H9 (cell line): ENCODE measurements at regions not wholly inside any gene's neighbourhood (a gene's known extent, or its start where the extent isn't known, plus 50 kb on each side); places are given as distances from the start of the nearest gene placed in this dataset.

Experiments used
- DNase-seq: peaks from one replicate; pipeline ENCODE4 v3.0.0-alpha.2; 2017
- H2AFZ ChIP-seq: one replicate; pipeline ENCODE4 v1.6.1; 2013; ENCODE audit warnings: mild to moderate bottlenecking, low read length, control low read depth, moderate library complexity
- H2AK5ac ChIP-seq: 2 replicates; pipeline ENCODE4 v1.6.1; 2013; ENCODE audit warnings: low read length, control low read depth, mixed read lengths; ENCODE audit not compliant: insufficient read length
- H2BK120ac ChIP-seq: one replicate; pipeline ENCODE4 v1.6.1; 2013; ENCODE audit warnings: low read depth, mild to moderate bottlenecking, low read length, control low read depth, inconsistent platforms; ENCODE audit not compliant: poor library complexity, severe bottlenecking
- H2BK12ac ChIP-seq: 2 replicates; pipeline ENCODE4 v1.6.1; 2013; ENCODE audit warnings: low read length, control low read depth, mixed read lengths, low read depth; ENCODE audit not compliant: insufficient read length
- H2BK15ac ChIP-seq: 2 replicates; pipeline ENCODE4 v1.6.1; 2013; ENCODE audit warnings: low read depth, low read length, control low read depth
- H2BK20ac ChIP-seq: one replicate; pipeline ENCODE4 v1.6.1; 2013; ENCODE audit warnings: low read depth, mild to moderate bottlenecking, low read length, control low read depth, inconsistent platforms; ENCODE audit not compliant: poor library complexity, severe bottlenecking
- H2BK5ac ChIP-seq: 2 replicates; pipeline ENCODE4 v1.6.1; 2013; ENCODE audit warnings: low read length, control low read depth, mixed read lengths; ENCODE audit not compliant: insufficient read length
- H3K14ac ChIP-seq: 2 replicates; pipeline ENCODE4 v1.6.1; 2013; ENCODE audit warnings: low read length, control low read depth; ENCODE audit not compliant: insufficient read depth
- H3K18ac ChIP-seq: 2 replicates; pipeline ENCODE4 v1.6.1; 2013; ENCODE audit warnings: low read depth, mild to moderate bottlenecking, mixed read lengths, low read length, control low read depth; ENCODE audit not compliant: insufficient read length
- H3K23ac ChIP-seq: 2 replicates; pipeline ENCODE4 v1.6.1; 2013; ENCODE audit warnings: low read length, control low read depth, mixed read lengths, low read depth; ENCODE audit not compliant: insufficient read length
- H3K23me2 ChIP-seq: 2 replicates; pipeline ENCODE4 v1.6.1; 2013; ENCODE audit warnings: low read depth, mild to moderate bottlenecking, mixed read lengths, low read length, control low read depth; ENCODE audit not compliant: insufficient read length, poor library complexity, severe bottlenecking
- H3K27ac ChIP-seq: 2 replicates; pipeline ENCODE4 v1.5.1; 2013; ENCODE audit warnings: low read length, control low read depth, mixed read lengths, low read depth; ENCODE audit not compliant: insufficient read length
- H3K27me3 ChIP-seq: 2 replicates; pipeline ENCODE4 v1.6.1; 2013; ENCODE audit warnings: low read length, control low read depth, inconsistent platforms; ENCODE audit not compliant: insufficient read depth
- H3K4ac ChIP-seq: 2 replicates; pipeline ENCODE4 v1.6.1; 2013; ENCODE audit warnings: low read depth, mild to moderate bottlenecking, control low read depth, inconsistent platforms, low read length, moderate library complexity
- H3K4me1 ChIP-seq: 2 replicates; pipeline ENCODE4 v1.6.1; 2013; ENCODE audit warnings: low read length, control low read depth, inconsistent platforms; ENCODE audit not compliant: insufficient read depth
- H3K4me2 ChIP-seq: 2 replicates; pipeline ENCODE4 v1.6.1; 2013; ENCODE audit warnings: low read length, control low read depth, mixed read lengths; ENCODE audit not compliant: insufficient read length, insufficient read depth
- H3K56ac ChIP-seq: 2 replicates; pipeline ENCODE4 v1.6.1; 2013; ENCODE audit warnings: low read depth, mild to moderate bottlenecking, mixed read lengths, low read length, control low read depth; ENCODE audit not compliant: insufficient read length
- H3K79me1 ChIP-seq: 2 replicates; pipeline ENCODE4 v1.6.1; 2013; ENCODE audit warnings: low read depth, mild to moderate bottlenecking, moderate library complexity, low read length, control low read depth, inconsistent platforms; ENCODE audit not compliant: insufficient read depth, poor library complexity, severe bottlenecking
- H3K79me2 ChIP-seq: 2 replicates; pipeline ENCODE4 v1.6.1; 2013; ENCODE audit warnings: low read length, control low read depth, inconsistent platforms; ENCODE audit not compliant: insufficient read depth
- H3K9ac ChIP-seq: 2 replicates; pipeline ENCODE4 v1.6.1; 2013; ENCODE audit warnings: low read length, control low read depth, mixed read lengths; ENCODE audit not compliant: insufficient read length; ENCODE audit errors: extremely low read depth
- H3K9me3 ChIP-seq: one replicate; pipeline ENCODE4 v1.6.1; 2013; ENCODE audit warnings: low read depth, low read length, inconsistent platforms; ENCODE audit not compliant: control insufficient read depth
- H3T11ph ChIP-seq: one replicate; pipeline ENCODE4 v1.6.1; 2013; ENCODE audit warnings: mild to moderate bottlenecking, low read length, control low read depth, inconsistent platforms
- H4K20me1 ChIP-seq: one replicate; pipeline ENCODE4 v1.6.1; 2013; ENCODE audit not compliant: control insufficient read depth, insufficient read length, insufficient read depth
- H4K5ac ChIP-seq: 2 replicates; pipeline ENCODE4 v1.6.1; 2013; ENCODE audit warnings: low read depth, mild to moderate bottlenecking, mixed read lengths, low read length, control low read depth; ENCODE audit not compliant: insufficient read length
- H4K8ac ChIP-seq: replicated peaks from 2 replicates; pipeline ENCODE4 v1.6.1; 2013; ENCODE audit warnings: low read length, control low read depth, mixed read lengths, low read depth; ENCODE audit not compliant: insufficient read length
- H4K91ac ChIP-seq: 2 replicates; pipeline ENCODE4 v1.6.1; 2013; ENCODE audit warnings: low read depth, mild to moderate bottlenecking, moderate library complexity, mixed read lengths, low read length, control low read depth; ENCODE audit not compliant: insufficient read length
- H3K27ac Mint-ChIP-seq, 3 experiments: 2 replicates in 2 of 3; 3 replicates in 1 of 3; pipeline ENCODE4 v1.8.0; 2020 to 2021; ENCODE audit warnings: mixed read lengths in 3 of 3, mild to moderate bottlenecking in 1 of 3, moderate library complexity in 1 of 3
- H3K27me3 Mint-ChIP-seq: 2 replicates; pipeline ENCODE4 v1.8.0; 2021; ENCODE audit warnings: low read depth, mild to moderate bottlenecking, moderate library complexity, mixed read lengths
- H3K36me3 Mint-ChIP-seq, 3 experiments: 2 replicates in 2 of 3; 3 replicates in 1 of 3; pipeline ENCODE4 v1.8.0; 2020 to 2021; ENCODE audit warnings: low read depth in 3 of 3, mixed read lengths in 3 of 3; ENCODE audit not compliant: insufficient read depth in 1 of 3
- H3K4me1 Mint-ChIP-seq, 2 experiments: 2 replicates each; pipeline ENCODE4 v1.8.0; 2020; ENCODE audit warnings: mixed read lengths in 2 of 2
- H3K4me3 Mint-ChIP-seq, 2 experiments: 2 replicates in 1 of 2; 3 replicates in 1 of 2; pipeline ENCODE4 v1.8.0; 2020 to 2021; ENCODE audit warnings: mild to moderate bottlenecking in 2 of 2, mixed read lengths in 2 of 2, moderate library complexity in 1 of 2
- H3K9me3 Mint-ChIP-seq, 2 experiments: 2 replicates in 1 of 2; 3 replicates in 1 of 2; pipeline ENCODE4 v1.8.0; 2020; ENCODE audit warnings: mild to moderate bottlenecking in 2 of 2, mixed read lengths in 2 of 2, moderate library complexity in 1 of 2
- WGBS: extraction: QIAGEN DNeasy Blood & Tissue Kit; methylation state at CpG from one replicate; pipeline ENCODE4 v1.1.7; 2013; ENCODE audit warnings: missing lambda C conversion rate, low lambda C conversion rate, mixed read lengths; ENCODE audit not compliant: insufficient read length; ENCODE audit errors: extremely low coverage; 5-methylcytosine and 5-hydroxymethylcytosine counted together
- TF ChIP-seq, protein P1 (sequence below): fragments of 200-600 bp; sonication (generic); conservative IDR thresholded peaks from 3 replicates; pipeline ENCODE4 v1.8.0; 2021; ENCODE audit warnings: antibody characterized with exemption, mild to moderate bottlenecking

DNA sequence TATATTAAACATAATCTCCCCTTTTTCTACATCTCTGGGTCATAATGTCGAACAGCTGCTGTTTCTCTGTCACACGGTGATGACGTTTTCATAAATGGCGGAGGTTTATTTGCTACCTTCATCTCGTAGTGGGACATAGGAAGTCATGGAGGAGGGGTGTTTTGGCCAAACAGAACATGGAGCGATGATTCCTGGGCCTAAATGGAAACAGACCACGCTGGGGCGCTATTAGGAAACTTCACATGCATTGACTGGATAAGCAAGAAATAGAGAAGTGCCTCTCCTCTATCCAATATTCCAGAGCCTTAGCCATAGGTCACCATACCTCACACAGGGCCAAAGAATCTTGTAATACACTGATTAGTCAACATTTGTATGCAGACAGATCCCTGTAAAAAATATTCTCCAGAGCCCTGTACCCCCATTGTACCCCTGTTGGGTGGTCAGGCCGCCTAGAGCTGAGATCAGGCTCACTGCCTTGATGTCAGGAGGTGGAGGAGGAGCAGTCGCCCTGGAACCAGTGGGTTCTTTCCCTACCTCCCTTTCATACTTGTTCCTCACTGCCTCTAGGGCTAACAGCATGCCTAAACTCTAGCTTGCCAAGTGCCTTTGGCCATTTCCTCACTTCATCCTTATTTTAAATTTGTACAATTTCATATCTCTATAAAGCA lies 77.8 kb upstream of the SPIN1 start:
- H4K8ac ChIP-seq = no peak overlapping the region
- H4K20me1 ChIP-seq = no peaks in the 10 kb centered on the region
- H2BK120ac ChIP-seq = no peak overlapping the region
- no peaks in the 10 kb centered on the region for H3K9me3 ChIP-seq
- H3K4me1 Mint-ChIP-seq = peaks cover 38 to 43% of the 10 kb centered on the region in 2 experiments
- H3K14ac ChIP-seq = no peak overlapping the region
- H3K56ac ChIP-seq = no peak overlapping the region
- no peak overlapping the region for H3K18ac ChIP-seq
- no peak overlapping the region for H2BK20ac ChIP-seq
- H3K4ac ChIP-seq = no peak overlapping the region; the same call in 1 of the 2 replicates
- H3K79me1 ChIP-seq = no peaks in the 10 kb centered on the region
- no peaks in the 10 kb centered on the region for H3K27me3 ChIP-seq
- H3T11ph ChIP-seq = no peak overlapping the region
- no peak overlapping the region for H2AK5ac ChIP-seq
- no peak overlapping the region for H2BK12ac ChIP-seq
- no peak overlapping the region for H4K91ac ChIP-seq
- H3K23ac ChIP-seq = no peak overlapping the region
- H2BK5ac ChIP-seq = no peak overlapping the region
- no peak overlapping the region for H3K4me3 Mint-ChIP-seq
- DNase-seq = peak; percentile 82
- H3K27ac ChIP-seq = no peak overlapping the region
- peaks cover 9% of the 10 kb centered on the region for H3K4me1 ChIP-seq
- H3K36me3 Mint-ChIP-seq = no peaks in the 10 kb centered on the region
- H2AFZ ChIP-seq = no peak overlapping the region
- H3K9ac ChIP-seq = no peak overlapping the region
- WGBS = no CpG with 5 or more reads among the region's 10 CpGs
- no peaks in the 10 kb centered on the region for H3K23me2 ChIP-seq
- H3K4me2 ChIP-seq = no peak overlapping the region
- peaks cover 0 to 3% of the 10 kb centered on the region in 2 experiments; a peak in 1 of 5 replicates for H3K9me3 Mint-ChIP-seq
- peak overlapping the region in 1 of 3 experiments; percentile 29; a peak in 1 of 7 replicates for H3K27ac Mint-ChIP-seq
- H3K27me3 Mint-ChIP-seq = no peaks in the 10 kb centered on the region; the same call in 1 of the 2 replicates
- no peaks in the 10 kb centered on the region for H3K79me2 ChIP-seq
- no peak overlapping the region for H2BK15ac ChIP-seq
- H4K5ac ChIP-seq = no peak overlapping the region
- TF ChIP-seq, protein P1, sequence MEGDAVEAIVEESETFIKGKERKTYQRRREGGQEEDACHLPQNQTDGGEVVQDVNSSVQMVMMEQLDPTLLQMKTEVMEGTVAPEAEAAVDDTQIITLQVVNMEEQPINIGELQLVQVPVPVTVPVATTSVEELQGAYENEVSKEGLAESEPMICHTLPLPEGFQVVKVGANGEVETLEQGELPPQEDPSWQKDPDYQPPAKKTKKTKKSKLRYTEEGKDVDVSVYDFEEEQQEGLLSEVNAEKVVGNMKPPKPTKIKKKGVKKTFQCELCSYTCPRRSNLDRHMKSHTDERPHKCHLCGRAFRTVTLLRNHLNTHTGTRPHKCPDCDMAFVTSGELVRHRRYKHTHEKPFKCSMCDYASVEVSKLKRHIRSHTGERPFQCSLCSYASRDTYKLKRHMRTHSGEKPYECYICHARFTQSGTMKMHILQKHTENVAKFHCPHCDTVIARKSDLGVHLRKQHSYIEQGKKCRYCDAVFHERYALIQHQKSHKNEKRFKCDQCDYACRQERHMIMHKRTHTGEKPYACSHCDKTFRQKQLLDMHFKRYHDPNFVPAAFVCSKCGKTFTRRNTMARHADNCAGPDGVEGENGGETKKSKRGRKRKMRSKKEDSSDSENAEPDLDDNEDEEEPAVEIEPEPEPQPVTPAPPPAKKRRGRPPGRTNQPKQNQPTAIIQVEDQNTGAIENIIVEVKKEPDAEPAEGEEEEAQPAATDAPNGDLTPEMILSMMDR = peak; percentile 69
